Mucosa of descending colon (tissue), 3 donors: ENCODE measurements at regions not wholly inside any gene's neighbourhood (a gene's known extent, or its start where the extent isn't known, plus 50 kb on each side); places are given as distances from the start of the nearest gene placed in this dataset.

ENCODE experiments used
- ATAC-seq: fragments of 200-7000 bp; cut with Tn5 transposase; one replicate; pipeline ENCODE4 v1.9.1; 2020; ENCODE audit warnings: mild to moderate bottlenecking, moderate library complexity
- DNase-seq, 3 donors: peaks; one replicate each; pipeline ENCODE4 v3.0.0-alpha.2; 2020
- H3K36me3 ChIP-seq: fragments of 200-600 bp; one replicate; pipeline ENCODE4 v1.8.0; 2021; ENCODE audit warnings: low read depth, mild to moderate bottlenecking
- H3K4me1 ChIP-seq: fragments of 200-600 bp; one replicate; pipeline ENCODE4 v1.8.0; 2021; ENCODE audit warnings: low read depth, mild to moderate bottlenecking
- H3K4me3 ChIP-seq: fragments of 200-600 bp; one replicate; pipeline ENCODE4 v1.8.0; 2021; ENCODE audit warnings: mild to moderate bottlenecking
- H3K9me3 ChIP-seq: fragments of 200-600 bp; one replicate; pipeline ENCODE4 v1.8.0; 2021; ENCODE audit warnings: mild to moderate bottlenecking
- intact Hi-C, 2 donors: fragments of 100-400 bp; cut with DNase I in 1 of 2; cut with micrococcal nuclease in 1 of 2; formaldehyde crosslinking; loops; one replicate each; pipeline versions ENCODE4 v1.11.0 to v1.11.1; 2022; cut with DNase I, micrococcal nuclease
- TF ChIP-seq, protein P1 (sequence below): fragments of 200-600 bp; IDR thresholded peaks from one replicate; pipeline ENCODE4 v1.8.0; 2022; ENCODE audit warnings: antibody characterized with exemption, mild to moderate bottlenecking
- donor health status: DM: no; HTN: no; CAD: no; lungs with moderate emphysema.
- donor health status: DM: no; HTN: no; CAD: no.
- donor health status: DM: no; HTN: yes; CAD: no.

DNA sequence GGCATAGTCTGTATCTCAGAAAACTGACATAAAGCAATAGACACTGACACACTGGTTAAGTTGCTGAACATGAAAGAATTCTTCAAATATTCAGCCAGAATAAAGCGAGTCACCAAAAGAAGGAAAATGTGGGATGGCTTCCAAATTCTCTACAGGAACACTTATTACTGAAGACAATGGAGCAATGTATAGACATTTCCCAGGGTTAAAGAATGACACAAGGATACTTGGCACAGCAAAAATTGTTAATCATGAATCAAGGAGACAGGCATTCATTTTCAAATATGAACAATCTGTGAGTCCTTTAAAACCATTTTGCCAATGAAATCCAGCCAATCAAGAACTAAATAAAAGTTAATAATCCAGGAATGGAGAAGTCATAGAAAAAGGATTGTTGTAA is 92.5 kb downstream of the MTX3 start:
- no peaks in the 10 kb centered on the region for H3K36me3 ChIP-seq
- no peaks in the 10 kb centered on the region for H3K9me3 ChIP-seq
- H3K4me1 ChIP-seq: no peaks in the 10 kb centered on the region
- H3K4me3 ChIP-seq: no peak overlapping the region
- ATAC-seq: no peak
- intact Hi-C loops: no loop called here
- DNase-seq: no peak
- TF ChIP-seq, protein P1, sequence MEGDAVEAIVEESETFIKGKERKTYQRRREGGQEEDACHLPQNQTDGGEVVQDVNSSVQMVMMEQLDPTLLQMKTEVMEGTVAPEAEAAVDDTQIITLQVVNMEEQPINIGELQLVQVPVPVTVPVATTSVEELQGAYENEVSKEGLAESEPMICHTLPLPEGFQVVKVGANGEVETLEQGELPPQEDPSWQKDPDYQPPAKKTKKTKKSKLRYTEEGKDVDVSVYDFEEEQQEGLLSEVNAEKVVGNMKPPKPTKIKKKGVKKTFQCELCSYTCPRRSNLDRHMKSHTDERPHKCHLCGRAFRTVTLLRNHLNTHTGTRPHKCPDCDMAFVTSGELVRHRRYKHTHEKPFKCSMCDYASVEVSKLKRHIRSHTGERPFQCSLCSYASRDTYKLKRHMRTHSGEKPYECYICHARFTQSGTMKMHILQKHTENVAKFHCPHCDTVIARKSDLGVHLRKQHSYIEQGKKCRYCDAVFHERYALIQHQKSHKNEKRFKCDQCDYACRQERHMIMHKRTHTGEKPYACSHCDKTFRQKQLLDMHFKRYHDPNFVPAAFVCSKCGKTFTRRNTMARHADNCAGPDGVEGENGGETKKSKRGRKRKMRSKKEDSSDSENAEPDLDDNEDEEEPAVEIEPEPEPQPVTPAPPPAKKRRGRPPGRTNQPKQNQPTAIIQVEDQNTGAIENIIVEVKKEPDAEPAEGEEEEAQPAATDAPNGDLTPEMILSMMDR: no peak

DNA sequence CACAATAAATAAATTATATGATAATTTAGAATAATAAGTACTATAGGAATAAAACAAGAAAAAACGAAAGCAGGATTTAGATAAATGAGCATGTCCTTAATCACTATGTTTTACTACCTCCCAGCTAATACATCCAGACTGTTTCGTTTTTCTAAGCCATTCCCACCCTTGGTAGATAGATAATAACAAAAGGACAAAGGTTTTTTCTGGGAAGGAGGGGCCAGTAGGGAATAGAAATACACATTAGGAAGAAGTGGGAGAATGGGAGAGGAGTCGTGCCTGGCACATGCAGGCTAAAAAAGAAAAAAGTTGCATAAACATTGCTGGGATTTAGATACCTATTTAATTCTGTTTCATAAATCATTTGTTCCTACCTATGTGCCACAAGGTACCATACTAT is 97.1 kb downstream of the MTX3 start:
- no peak for DNase-seq
- TF ChIP-seq, protein P1: no peak
- intact Hi-C loops: no loop called here
- no peak for ATAC-seq
- Histone ChIP-seq H3K9me3 (no peaks in the 10 kb centered on the region), H3K36me3 (no peaks in the 10 kb centered on the region), H3K4me1 (no peaks in the 10 kb centered on the region), H3K4me3 (no peak overlapping the region)

DNA sequence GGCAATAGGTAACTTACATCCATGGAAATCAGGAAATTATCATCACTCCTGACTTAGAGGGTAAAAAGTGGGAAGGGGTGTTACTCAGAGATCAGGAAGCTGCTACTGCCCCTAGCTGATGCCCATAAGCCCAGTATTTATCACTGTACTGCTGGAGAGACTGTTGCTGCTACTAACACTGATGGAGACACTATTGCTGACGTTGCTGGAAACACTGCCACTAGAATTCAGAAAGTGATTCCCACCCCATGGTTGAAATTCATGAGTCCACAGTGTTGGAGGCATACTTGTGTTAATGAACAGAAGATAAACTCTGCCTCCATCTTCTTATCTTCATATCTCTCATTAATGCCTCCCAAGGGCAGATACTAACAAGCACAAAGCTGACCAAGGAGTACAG is 97.6 kb downstream of the MTX3 start:
- TF ChIP-seq, protein P1: no peak
- Histone ChIP-seq H3K9me3 (no peaks in the 10 kb centered on the region), H3K4me3 (no peak overlapping the region), H3K36me3 (no peaks in the 10 kb centered on the region), H3K4me1 (no peaks in the 10 kb centered on the region)
- no peak for DNase-seq
- no peak for ATAC-seq
- intact Hi-C loops: no loop called here

DNA sequence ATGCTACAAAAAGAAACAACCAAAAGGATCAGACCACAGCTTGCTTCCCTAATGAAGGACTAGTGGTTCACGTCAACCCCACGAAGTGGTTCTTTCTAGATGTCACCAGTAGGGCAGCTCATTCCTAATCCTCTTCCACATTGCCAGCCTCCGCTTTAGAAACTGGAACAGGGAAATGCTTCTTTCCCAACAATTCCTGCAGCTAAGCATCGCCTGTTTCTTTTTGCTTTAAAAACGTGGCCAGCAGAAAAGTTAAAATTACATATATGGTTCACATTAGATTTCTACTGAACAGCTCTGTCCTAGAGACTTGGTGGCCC is 100.2 kb downstream of the MTX3 start:
- H3K4me3 ChIP-seq: no peak overlapping the region
- H3K9me3 ChIP-seq: no peaks in the 10 kb centered on the region
- no peak for DNase-seq
- no peaks in the 10 kb centered on the region for H3K4me1 ChIP-seq
- no peak for ATAC-seq
- TF ChIP-seq, protein P1: no peak
- intact Hi-C loops: no loop called here
- H3K36me3 ChIP-seq: no peaks in the 10 kb centered on the region

DNA sequence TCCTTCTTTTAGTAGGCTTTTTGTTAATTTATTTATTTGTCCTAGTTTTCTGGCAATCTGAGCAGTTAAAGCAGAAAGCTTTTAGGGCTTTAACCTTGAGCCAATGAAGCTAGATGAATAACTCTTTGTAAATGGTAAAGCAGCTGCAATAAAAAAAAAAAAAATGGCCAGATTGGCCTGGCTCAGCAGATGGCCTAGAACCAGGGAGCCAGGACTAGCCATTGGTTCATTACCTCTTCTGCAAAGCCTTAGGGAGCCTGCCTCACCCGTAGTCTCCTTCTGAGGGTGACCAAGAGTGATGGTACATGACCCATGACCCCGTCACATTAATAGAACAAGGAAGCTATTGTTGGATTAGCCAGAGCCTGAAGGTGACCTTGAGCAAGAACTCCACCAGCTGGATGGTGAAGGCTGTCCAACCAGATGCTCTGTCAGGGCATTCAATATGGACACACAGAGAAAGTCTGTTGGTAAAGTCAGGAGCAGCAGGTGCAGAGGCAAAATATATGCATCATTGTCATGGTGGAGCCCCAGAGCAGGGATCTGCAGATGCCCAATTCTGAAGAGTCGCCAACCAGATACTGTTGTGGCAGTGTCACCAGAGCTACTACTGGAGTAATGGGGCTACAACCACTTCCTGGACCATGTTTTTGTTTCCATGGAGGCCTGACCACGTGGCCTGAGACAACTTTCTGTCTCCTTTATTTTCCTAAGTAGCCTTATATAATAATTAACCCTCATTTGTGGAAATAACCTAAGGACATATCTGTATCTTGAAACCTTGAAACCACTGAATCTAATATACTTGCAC is 100.7 kb downstream of the MTX3 start:
- DNase-seq (no peak), ATAC-seq (no peak)
- Histone ChIP-seq H3K36me3 (no peaks in the 10 kb centered on the region), H3K9me3 (no peaks in the 10 kb centered on the region), H3K4me1 (no peaks in the 10 kb centered on the region), H3K4me3 (no peak overlapping the region)
- TF ChIP-seq, protein P1: no peak
- intact Hi-C loops: no loop called here

DNA sequence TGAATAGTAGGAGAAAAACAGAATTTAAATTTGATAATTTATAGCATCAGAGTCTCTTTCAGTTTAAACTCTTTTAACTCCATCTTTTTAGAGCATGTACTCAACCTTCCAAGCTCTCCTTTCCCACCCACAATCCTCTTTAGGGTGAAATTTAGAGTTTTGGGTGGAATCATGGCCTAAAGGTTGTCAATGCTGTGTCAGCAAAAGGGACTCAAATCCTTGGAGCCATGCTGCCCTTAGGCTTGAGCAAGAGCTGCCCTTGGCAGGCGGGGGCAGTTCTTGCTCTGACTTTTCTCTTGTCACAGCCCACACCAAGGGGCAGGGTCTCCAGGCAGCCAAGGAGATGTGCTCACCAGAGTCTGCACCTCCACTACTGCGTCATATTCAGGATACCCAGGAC is 102.4 kb downstream of the MTX3 start:
- no peak for DNase-seq
- no peak overlapping the region for H3K4me3 ChIP-seq
- H3K4me1 ChIP-seq: no peaks in the 10 kb centered on the region
- no peaks in the 10 kb centered on the region for H3K9me3 ChIP-seq
- H3K36me3 ChIP-seq: no peaks in the 10 kb centered on the region
- TF ChIP-seq, protein P1: no peak
- no peak for ATAC-seq
- intact Hi-C loops: no loop called here
